Upper lobe of left lung (tissue), 4 donors: ENCODE measurements at regions not wholly inside any gene's neighbourhood (a gene's known extent, or its start where the extent isn't known, plus 50 kb on each side); places are given as distances from the start of the nearest gene placed in this dataset.

Source experiments
- POLR2A ChIP-seq, 4 donors: fragments of 450-650 bp; IDR thresholded peaks; one replicate each; pipeline ENCODE4 v1.5.1; 2016 to 2017; ENCODE audit warnings: antibody characterized with exemption in 4 of 4, mild to moderate bottlenecking in 2 of 4
- TF ChIP-seq, protein P1 (sequence below), 6 experiments: fragments of 450-650 bp in 4 of 6; fragments of 200-600 bp in 2 of 6; sonication (generic) in 2 of 6; IDR thresholded peaks; one replicate each; pipeline ENCODE4 v1.5.1; 2016 to 2019; ENCODE audit warnings: antibody characterized with exemption in 6 of 6

DNA sequence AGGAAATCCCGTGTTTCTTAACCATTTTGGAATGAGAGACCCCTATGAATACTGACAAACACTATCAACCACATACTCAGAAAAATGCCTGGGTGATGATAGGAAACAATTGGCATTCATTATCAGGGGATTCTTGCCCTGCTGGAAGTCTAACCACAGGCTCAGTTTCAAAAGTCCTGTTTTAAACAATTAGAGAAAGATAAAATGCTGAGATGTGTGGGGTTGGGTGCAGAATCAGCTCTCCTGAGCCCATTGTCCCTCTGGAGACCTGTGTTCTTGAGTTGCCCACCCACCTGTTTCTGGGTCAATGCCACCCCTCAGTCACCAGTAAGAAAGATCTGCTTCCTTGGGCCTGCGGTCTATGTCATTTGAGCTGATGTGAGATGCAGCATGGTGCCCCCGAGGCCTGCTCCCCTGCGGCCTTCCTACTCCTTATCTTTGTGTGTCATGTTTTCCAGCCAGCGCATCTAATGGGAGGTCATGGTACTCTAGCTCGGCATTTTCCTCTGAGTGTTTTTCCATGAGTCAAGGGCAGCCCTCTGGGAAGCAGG is 130.3 kb upstream of the PLXNA2 start:
- TF ChIP-seq, protein P1, sequence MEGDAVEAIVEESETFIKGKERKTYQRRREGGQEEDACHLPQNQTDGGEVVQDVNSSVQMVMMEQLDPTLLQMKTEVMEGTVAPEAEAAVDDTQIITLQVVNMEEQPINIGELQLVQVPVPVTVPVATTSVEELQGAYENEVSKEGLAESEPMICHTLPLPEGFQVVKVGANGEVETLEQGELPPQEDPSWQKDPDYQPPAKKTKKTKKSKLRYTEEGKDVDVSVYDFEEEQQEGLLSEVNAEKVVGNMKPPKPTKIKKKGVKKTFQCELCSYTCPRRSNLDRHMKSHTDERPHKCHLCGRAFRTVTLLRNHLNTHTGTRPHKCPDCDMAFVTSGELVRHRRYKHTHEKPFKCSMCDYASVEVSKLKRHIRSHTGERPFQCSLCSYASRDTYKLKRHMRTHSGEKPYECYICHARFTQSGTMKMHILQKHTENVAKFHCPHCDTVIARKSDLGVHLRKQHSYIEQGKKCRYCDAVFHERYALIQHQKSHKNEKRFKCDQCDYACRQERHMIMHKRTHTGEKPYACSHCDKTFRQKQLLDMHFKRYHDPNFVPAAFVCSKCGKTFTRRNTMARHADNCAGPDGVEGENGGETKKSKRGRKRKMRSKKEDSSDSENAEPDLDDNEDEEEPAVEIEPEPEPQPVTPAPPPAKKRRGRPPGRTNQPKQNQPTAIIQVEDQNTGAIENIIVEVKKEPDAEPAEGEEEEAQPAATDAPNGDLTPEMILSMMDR (IDR thresholded peaks at IDR 0.05) = no peak
- TF ChIP-seq POLR2A (IDR thresholded peaks at IDR 0.05) = no peak
